HEK293 (cell line): ENCODE measurements at regions not wholly inside any gene's neighbourhood (a gene's known extent, or its start where the extent isn't known, plus 50 kb on each side); places are given as distances from the start of the nearest gene placed in this dataset.

Experiments used
- CTCF ChIA-PET: fragments of 350-600 bp; formaldehyde crosslinking; extraction: SDS; loops from one replicate; lab custom pipeline; 2021; ENCODE audit warnings: antibody characterized with exemption; lab: Yijun Ruan, JAX
- POLR2A ChIA-PET: fragments of 300-600 bp; formaldehyde crosslinking; extraction: SDS; loops from one replicate; lab custom pipeline; 2020; ENCODE audit warnings: antibody characterized with exemption, inconsistent platforms; lab: Yijun Ruan, JAX
- H3K27ac ChIP-seq: fragments of 200-500 bp; sonication (Bioruptor generic); 2 replicates; pipeline ENCODE4 v1.5.1; 2014; ENCODE audit warnings: low read depth, low read length, control low read depth, inconsistent platforms; ENCODE audit errors: extremely low read depth
- H3K36me3 ChIP-seq, 2 experiments: fragments of 200-500 bp in 1 of 2; sonication (Bioruptor generic) in 1 of 2; 1 replicate in 1 of 2; 2 replicates in 1 of 2; pipeline ENCODE4 v1.5.1; 2014 to 2017; ENCODE audit warnings: inconsistent platforms in 2 of 2, low read length in 2 of 2; ENCODE audit not compliant: control insufficient read depth in 2 of 2, insufficient read depth in 1 of 2
- H3K4me1 ChIP-seq: fragments of 200-500 bp; sonication (Bioruptor generic); 2 replicates; pipeline ENCODE4 v1.5.1; 2014; ENCODE audit warnings: mild to moderate bottlenecking, low read length, inconsistent platforms; ENCODE audit not compliant: control insufficient read depth, insufficient read depth
- H3K4me3 ChIP-seq: 2 replicates; pipeline ENCODE4 v1.5.1; 2011; ENCODE audit warnings: low read depth, mild to moderate bottlenecking, control low read depth, low read length, moderate library complexity
- H3K9me3 ChIP-seq: fragments of 200-500 bp; sonication (Bioruptor generic); 2 replicates; pipeline ENCODE4 v1.5.1; 2014; ENCODE audit warnings: low read depth, low read length, inconsistent platforms; ENCODE audit not compliant: control insufficient read depth, insufficient read depth
- HOXA7 ChIP-seq: sonication (generic); formaldehyde crosslinking; IDR thresholded peaks from 2 replicates; pipeline ENCODE4 v1.8.1; 2022; ENCODE audit warnings: missing genetic modification reagents, borderline replicate concordance
- KLF1 ChIP-seq: fragments of 450-650 bp; formaldehyde crosslinking; IDR thresholded peaks from 2 replicates; pipeline ENCODE4 v1.5.1; 2016; ENCODE audit warnings: missing biosample characterization, missing genetic modification characterization
- REST ChIP-seq: fragments of 450-650 bp; formaldehyde crosslinking; IDR thresholded peaks from 2 replicates; pipeline ENCODE4 v1.5.1; 2016; ENCODE audit warnings: missing biosample characterization, missing genetic modification characterization
- WT1 ChIP-seq: fragments of 450-650 bp; formaldehyde crosslinking; IDR thresholded peaks from 2 replicates; pipeline ENCODE4 v1.5.1; 2016; ENCODE audit warnings: missing biosample characterization, missing genetic modification characterization
- ZBTB21 ChIP-seq: fragments of 450-650 bp; formaldehyde crosslinking; IDR thresholded peaks from 2 replicates; pipeline ENCODE4 v1.5.1; 2017; ENCODE audit warnings: missing biosample characterization, missing genetic modification characterization
- ZNF311 ChIP-seq: fragments of 450-650 bp; formaldehyde crosslinking; IDR thresholded peaks from 2 replicates; pipeline ENCODE4 v1.5.1; 2017; ENCODE audit warnings: missing biosample characterization, missing genetic modification characterization, borderline replicate concordance
- ZNF449 ChIP-seq: fragments of 450-650 bp; formaldehyde crosslinking; IDR thresholded peaks from 2 replicates; pipeline ENCODE4 v1.5.1; 2017; ENCODE audit warnings: missing biosample characterization, mild to moderate bottlenecking, missing genetic modification characterization, moderate library complexity
- ZNF48 ChIP-seq: fragments of 450-650 bp; formaldehyde crosslinking; IDR thresholded peaks from 2 replicates; pipeline ENCODE4 v1.5.1; 2016; ENCODE audit warnings: missing biosample characterization, missing genetic modification characterization
- ZNF501 ChIP-seq: fragments of 450-650 bp; formaldehyde crosslinking; IDR thresholded peaks from 2 replicates; pipeline ENCODE4 v1.5.1; 2016; ENCODE audit warnings: missing biosample characterization, missing genetic modification characterization
- ZNF561 ChIP-seq: fragments of 450-650 bp; IDR thresholded peaks from 2 replicates; pipeline ENCODE4 v1.5.1; 2018; ENCODE audit warnings: missing biosample characterization, missing genetic modification characterization, borderline replicate concordance
- ZNF623 ChIP-seq: fragments of 450-650 bp; formaldehyde crosslinking; IDR thresholded peaks from 2 replicates; pipeline ENCODE4 v1.5.1; 2016; ENCODE audit warnings: missing biosample characterization, missing genetic modification characterization
- ZNF791 ChIP-seq: fragments of 450-650 bp; formaldehyde crosslinking; IDR thresholded peaks from 2 replicates; pipeline ENCODE4 v1.5.1; 2016; ENCODE audit warnings: missing biosample characterization, missing genetic modification characterization
- TF ChIP-seq, protein P1 (sequence below): fragments of 450-650 bp; formaldehyde crosslinking; IDR thresholded peaks from 2 replicates; pipeline ENCODE4 v1.5.1; 2016; ENCODE audit warnings: missing biosample characterization, missing genetic modification characterization
- TF ChIP-seq, protein P2 (sequence below): fragments of 450-650 bp; formaldehyde crosslinking; conservative IDR thresholded peaks from 2 replicates; pipeline ENCODE4 v1.5.1; 2016; ENCODE audit warnings: low read depth, missing biosample characterization, missing genetic modification characterization

DNA sequence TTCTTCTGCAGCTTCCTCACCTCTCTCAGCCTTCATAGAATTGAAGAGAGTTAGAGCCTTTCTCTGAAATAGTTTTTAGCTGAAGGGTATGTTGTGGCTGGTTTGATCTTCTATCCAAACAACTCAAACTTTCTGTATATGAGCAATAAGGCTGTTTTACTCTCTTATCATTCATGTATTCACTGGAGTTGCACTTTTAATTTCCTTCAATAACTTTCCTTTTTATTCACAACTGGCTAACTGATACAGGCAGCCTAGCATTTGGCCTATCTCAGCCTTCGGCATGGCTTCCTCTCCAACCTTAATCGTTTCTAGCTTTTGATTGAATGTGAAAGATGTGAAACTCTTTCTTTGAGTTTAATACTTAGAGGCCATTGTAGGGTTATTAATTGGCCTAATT lies 109.3 kb downstream of the GTPBP8 start:
- H3K4me1 ChIP-seq, result no peaks in the 10 kb centered on the region
- no peak overlapping the region for H3K4me3 ChIP-seq
- ChIA-PET POLR2A (no interaction called here), CTCF (no interaction called here)
- TF ChIP-seq KLF1 (tag by site-specific recombination), result no peak
- no peak for TF ChIP-seq HOXA7 (CRISPR knock-in tag)
- no peak for TF ChIP-seq WT1 (tag by site-specific recombination)
- no peak for TF ChIP-seq ZNF311 (tag by site-specific recombination)
- TF ChIP-seq, protein P1, sequence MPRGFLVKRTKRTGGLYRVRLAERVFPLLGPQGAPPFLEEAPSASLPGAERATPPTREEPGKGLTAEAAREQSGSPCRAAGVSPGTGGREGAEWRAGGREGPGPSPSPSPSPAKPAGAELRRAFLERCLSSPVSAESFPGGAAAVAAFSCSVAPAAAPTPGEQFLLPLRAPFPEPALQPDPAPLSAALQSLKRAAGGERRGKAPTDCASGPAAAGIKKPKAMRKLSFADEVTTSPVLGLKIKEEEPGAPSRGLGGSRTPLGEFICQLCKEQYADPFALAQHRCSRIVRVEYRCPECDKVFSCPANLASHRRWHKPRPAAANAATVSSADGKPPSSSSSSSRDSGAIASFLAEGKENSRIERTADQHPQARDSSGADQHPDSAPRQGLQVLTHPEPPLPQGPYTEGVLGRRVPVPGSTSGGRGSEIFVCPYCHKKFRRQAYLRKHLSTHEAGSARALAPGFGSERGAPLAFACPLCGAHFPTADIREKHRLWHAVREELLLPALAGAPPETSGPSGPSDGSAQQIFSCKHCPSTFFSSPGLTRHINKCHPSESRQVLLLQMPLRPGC (tag by site-specific recombination), result no peak
- TF ChIP-seq ZBTB21, result no peak
- TF ChIP-seq ZNF791 (tag by site-specific recombination), result no peak
- no peak for TF ChIP-seq ZNF48 (tag by site-specific recombination)
- TF ChIP-seq ZNF449 (tag by site-specific recombination), result no peak
- H3K36me3 ChIP-seq, result no peaks in the 10 kb centered on the region
- H3K27ac ChIP-seq, result no peak overlapping the region
- no peaks in the 10 kb centered on the region for H3K9me3 ChIP-seq

GRCh38 chr3:113103588-113103987 lies 107.8 kb upstream of the BOC start:
- Histone ChIP-seq H3K4me1 (no peaks in the 10 kb centered on the region), H3K9me3 (no peaks in the 10 kb centered on the region), H3K4me3 (no peak overlapping the region), H3K36me3 (no peaks in the 10 kb centered on the region), H3K27ac (no peak overlapping the region)
- ChIA-PET CTCF (no interaction called here), POLR2A (no interaction called here)
- TF ChIP-seq, protein P2, sequence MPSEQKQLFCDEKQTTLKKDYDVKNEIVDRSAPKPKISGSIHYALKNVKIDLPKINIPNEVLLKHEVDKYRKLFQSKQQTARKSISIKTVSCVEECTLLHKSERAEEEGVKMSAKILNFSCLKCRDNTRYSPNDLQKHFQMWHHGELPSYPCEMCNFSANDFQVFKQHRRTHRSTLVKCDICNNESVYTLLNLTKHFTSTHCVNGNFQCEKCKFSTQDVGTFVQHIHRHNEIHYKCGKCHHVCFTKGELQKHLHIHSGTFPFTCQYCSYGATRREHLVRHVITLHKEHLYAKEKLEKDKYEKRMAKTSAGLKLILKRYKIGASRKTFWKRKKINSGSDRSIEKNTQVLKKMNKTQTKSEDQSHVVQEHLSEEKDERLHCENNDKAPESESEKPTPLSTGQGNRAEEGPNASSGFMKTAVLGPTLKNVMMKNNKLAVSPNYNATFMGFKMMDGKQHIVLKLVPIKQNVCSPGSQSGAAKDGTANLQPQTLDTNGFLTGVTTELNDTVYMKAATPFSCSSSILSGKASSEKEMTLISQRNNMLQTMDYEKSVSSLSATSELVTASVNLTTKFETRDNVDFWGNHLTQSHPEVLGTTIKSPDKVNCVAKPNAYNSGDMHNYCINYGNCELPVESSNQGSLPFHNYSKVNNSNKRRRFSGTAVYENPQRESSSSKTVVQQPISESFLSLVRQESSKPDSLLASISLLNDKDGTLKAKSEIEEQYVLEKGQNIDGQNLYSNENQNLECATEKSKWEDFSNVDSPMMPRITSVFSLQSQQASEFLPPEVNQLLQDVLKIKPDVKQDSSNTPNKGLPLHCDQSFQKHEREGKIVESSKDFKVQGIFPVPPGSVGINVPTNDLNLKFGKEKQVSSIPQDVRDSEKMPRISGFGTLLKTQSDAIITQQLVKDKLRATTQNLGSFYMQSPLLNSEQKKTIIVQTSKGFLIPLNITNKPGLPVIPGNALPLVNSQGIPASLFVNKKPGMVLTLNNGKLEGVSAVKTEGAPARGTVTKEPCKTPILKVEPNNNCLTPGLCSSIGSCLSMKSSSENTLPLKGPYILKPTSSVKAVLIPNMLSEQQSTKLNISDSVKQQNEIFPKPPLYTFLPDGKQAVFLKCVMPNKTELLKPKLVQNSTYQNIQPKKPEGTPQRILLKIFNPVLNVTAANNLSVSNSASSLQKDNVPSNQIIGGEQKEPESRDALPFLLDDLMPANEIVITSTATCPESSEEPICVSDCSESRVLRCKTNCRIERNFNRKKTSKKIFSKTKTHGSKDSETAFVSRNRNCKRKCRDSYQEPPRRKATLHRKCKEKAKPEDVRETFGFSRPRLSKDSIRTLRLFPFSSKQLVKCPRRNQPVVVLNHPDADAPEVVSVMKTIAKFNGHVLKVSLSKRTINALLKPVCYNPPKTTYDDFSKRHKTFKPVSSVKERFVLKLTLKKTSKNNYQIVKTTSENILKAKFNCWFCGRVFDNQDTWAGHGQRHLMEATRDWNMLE (tag by site-specific recombination), result no peak
- no peak for TF ChIP-seq ZNF623
- TF ChIP-seq ZNF561 (tag by site-specific recombination), result no peak
- TF ChIP-seq REST (tag by site-specific recombination), result no peak
- TF ChIP-seq ZNF501 (tag by site-specific recombination), result no peak
